GM12878 (cell line): ENCODE measurements at regions not wholly inside any gene's neighbourhood (a gene's known extent, or its start where the extent isn't known, plus 50 kb on each side); places are given as distances from the start of the nearest gene placed in this dataset.

Experiments
- ATF7 ChIP-seq: fragments of 450-650 bp; IDR thresholded peaks from 2 replicates; pipeline ENCODE4 v1.6.1; 2016; ENCODE audit warnings: low read depth, mild to moderate bottlenecking
- BMI1 ChIP-seq: fragments of 450-650 bp; IDR thresholded peaks from 2 replicates; pipeline ENCODE4 v1.6.1; 2016; ENCODE audit warnings: mild to moderate bottlenecking, moderate library complexity, borderline replicate concordance
- CBFB ChIP-seq: IDR thresholded peaks from 2 replicates; pipeline ENCODE4 v1.6.1; 2016; ENCODE audit warnings: antibody characterized with exemption, low read depth
- NBN ChIP-seq: fragments of 450-650 bp; IDR thresholded peaks from 2 replicates; pipeline ENCODE4 v1.6.1; 2016
- NFIC ChIP-seq: IDR thresholded peaks from 2 replicates; pipeline ENCODE4 v1.6.1; 2012; ENCODE audit warnings: low read depth, mild to moderate bottlenecking, inconsistent platforms, low read length, moderate library complexity
- RBBP5 ChIP-seq: fragments of 200-600 bp; sonication (generic); conservative IDR thresholded peaks from 2 replicates; pipeline ENCODE4 v1.6.1; 2016
- SMAD5 ChIP-seq: IDR thresholded peaks from 2 replicates; pipeline ENCODE4 v1.6.1; 2016; ENCODE audit warnings: antibody characterized with exemption, low read depth
- SPI1 ChIP-seq: IDR thresholded peaks from 2 replicates; pipeline ENCODE4 v1.6.1; 2011; ENCODE audit warnings: low read depth, mild to moderate bottlenecking, low read length, moderate library complexity, borderline replicate concordance; ENCODE audit not compliant: insufficient read depth
- SUPT20H ChIP-seq: IDR thresholded peaks from 2 replicates; pipeline ENCODE4 v1.6.1; 2011; ENCODE audit warnings: low read depth, mild to moderate bottlenecking, low read length, moderate library complexity, borderline replicate concordance; ENCODE audit not compliant: control insufficient read depth
- USF1 ChIP-seq: IDR thresholded peaks from 2 replicates; pipeline ENCODE4 v1.6.1; 2011; ENCODE audit warnings: borderline replicate concordance, low read depth, mild to moderate bottlenecking, moderate library complexity, mixed read lengths, low read length; ENCODE audit not compliant: insufficient read depth; ENCODE audit errors: extremely low read length
- ZBTB4 ChIP-seq: fragments of 450-650 bp; formaldehyde crosslinking; IDR thresholded peaks from 2 replicates; pipeline ENCODE4 v1.4.0; 2022; ENCODE audit warnings: mild to moderate bottlenecking, moderate library complexity
- ZZZ3 ChIP-seq: IDR thresholded peaks from 2 replicates; pipeline ENCODE4 v1.6.1; 2011; ENCODE audit warnings: low read depth; ENCODE audit not compliant: control insufficient read depth, insufficient read length

GRCh38 chr5:103981592-103981991 is 419.0 kb upstream of the NUDT12 start (continued):
- TF ChIP-seq BMI1 (no peak), ATF7 (no peak), USF1 (no peak), NFIC (no peak), SMAD5 (no peak), NBN (no peak), ZBTB4 (CRISPR knock-in tag) (no peak), ZZZ3 (no peak), CBFB (no peak), RBBP5 (no peak), SUPT20H (no peak), SPI1 (no peak)
